SK-N-SH (cell line): ENCODE measurements at regions not wholly inside any gene's neighbourhood (a gene's known extent, or its start where the extent isn't known, plus 50 kb on each side); places are given as distances from the start of the nearest gene placed in this dataset.
"Not testable (repeated sequence)": the region's sequence is repeated elsewhere in the genome, so short reads cannot be mapped to it uniquely, and the experiment has no call there.

Experiments used
- CTCF ChIA-PET: fragments of 300-600, 350-600 bp; formaldehyde crosslinking; extraction: SDS; loops from one replicate; lab custom pipeline; 2021; lab: Yijun Ruan, JAX
- POLR2A ChIA-PET: fragments of 350-600 bp; sonication (Branson Sonifier 250); formaldehyde crosslinking; extraction: SDS; loops from one replicate; lab custom pipeline; 2020; ENCODE audit warnings: antibody characterized with exemption, inconsistent platforms; lab: Yijun Ruan, JAX
- DNase-seq: peaks from one replicate; pipeline ENCODE4 v3.0.0; 2012
- H2AFZ ChIP-seq: fragments of 200-600 bp; sonication (generic); 2 replicates; pipeline ENCODE4 v1.8.1; 2016; ENCODE audit warnings: antibody characterized with exemption, mild to moderate bottlenecking, low read depth
- H3F3A ChIP-seq: fragments of 200-600 bp; sonication (generic); replicated peaks from 2 replicates; pipeline ENCODE3; 2016; ENCODE audit warnings: antibody characterized with exemption, mild to moderate bottlenecking; ENCODE audit not compliant: insufficient read depth
- H3K27ac ChIP-seq, 2 experiments: fragments of 200-500 bp in 1 of 2; fragments of 200-600 bp in 1 of 2; sonication (Bioruptor generic) in 1 of 2; sonication (generic), shearing (Covaris generic) in 1 of 2; 2 replicates each; pipeline versions ENCODE4 v1.5.1 to v1.6.1; 2014 to 2016; ENCODE audit warnings: low read depth in 2 of 2, inconsistent platforms in 1 of 2, low read length in 1 of 2, mild to moderate bottlenecking in 1 of 2, mixed read lengths in 1 of 2
- H3K27me3 ChIP-seq: fragments of 200-600 bp; sonication (generic), shearing (Covaris generic); 2 replicates; pipeline ENCODE4 v1.6.1; 2016; ENCODE audit warnings: mixed run types; ENCODE audit not compliant: insufficient read depth
- H3K36me3 ChIP-seq, 2 experiments: fragments of 200-500 bp in 1 of 2; fragments of 200-600 bp in 1 of 2; sonication (Bioruptor generic) in 1 of 2; sonication (generic) in 1 of 2; replicated peaks in 1 of 2; 2 replicates each; pipeline versions ENCODE3 to v1.5.1; 2014 to 2016; ENCODE audit warnings: low read length in 1 of 2, mild to moderate bottlenecking in 1 of 2; ENCODE audit not compliant: insufficient read depth in 2 of 2, control insufficient read depth in 1 of 2
- H3K4me1 ChIP-seq, 2 experiments: fragments of 200-500 bp in 1 of 2; fragments of 200-600 bp in 1 of 2; sonication (Bioruptor generic) in 1 of 2; sonication (generic), shearing (Covaris generic) in 1 of 2; 2 replicates each; pipeline versions ENCODE4 v1.5.1 to v1.6.1; 2014 to 2016; ENCODE audit warnings: low read depth in 1 of 2, low read length in 1 of 2, mixed run types in 1 of 2; ENCODE audit not compliant: insufficient read depth in 2 of 2, control insufficient read depth in 1 of 2
- H3K4me2 ChIP-seq: fragments of 200-600 bp; sonication (generic), shearing (Covaris generic); 2 replicates; pipeline ENCODE4 v1.6.1; 2017; ENCODE audit warnings: mixed run types
- H3K4me3 ChIP-seq, 2 experiments: fragments of 200-500 bp in 1 of 2; fragments of 200-600 bp in 1 of 2; sonication (Bioruptor generic) in 1 of 2; sonication (generic), shearing (Covaris generic) in 1 of 2; 2 replicates each; pipeline versions ENCODE4 v1.5.1 to v1.8.1; 2014 to 2016; ENCODE audit warnings: low read depth in 2 of 2, inconsistent platforms in 1 of 2, low read length in 1 of 2, mild to moderate bottlenecking in 1 of 2, mixed read lengths in 1 of 2, moderate library complexity in 1 of 2
- H3K79me2 ChIP-seq: fragments of 200-600 bp; sonication (generic); 2 replicates; pipeline ENCODE4 v1.8.1; 2017; ENCODE audit warnings: mild to moderate bottlenecking; ENCODE audit not compliant: insufficient read depth
- H3K9ac ChIP-seq: fragments of 200-600 bp; sonication (generic); 2 replicates; pipeline ENCODE4 v1.6.1; 2017; ENCODE audit warnings: mixed run types
- H3K9me2 ChIP-seq: fragments of 200-600 bp; sonication (generic); 2 replicates; pipeline ENCODE4 v1.6.1; 2017; ENCODE audit warnings: mixed run types
- H3K9me3 ChIP-seq: fragments of 200-600 bp; sonication (generic); 2 replicates; pipeline ENCODE4 v1.6.1; 2017; ENCODE audit warnings: mixed run types, mild to moderate bottlenecking, moderate library complexity
- H4K20me1 ChIP-seq: fragments of 200-600 bp; sonication (generic); 2 replicates; pipeline ENCODE4 v1.6.1; 2017; ENCODE audit warnings: mild to moderate bottlenecking, mixed run types; ENCODE audit not compliant: insufficient read depth
- ELF1 ChIP-seq: IDR thresholded peaks from 2 replicates; pipeline ENCODE4 v1.4.0; 2012
- GABPA ChIP-seq: IDR thresholded peaks from 2 replicates; pipeline ENCODE4 v1.4.0; 2012; ENCODE audit warnings: low read depth, mild to moderate bottlenecking
- NRF1 ChIP-seq: IDR thresholded peaks from 2 replicates; pipeline ENCODE4 v1.6.1; 2012; ENCODE audit warnings: low read depth, mild to moderate bottlenecking, low read length
- RCOR1 ChIP-seq: fragments of 150-350 bp; IDR thresholded peaks from 2 replicates; pipeline ENCODE4 v1.6.1; 2017; ENCODE audit warnings: antibody characterized with exemption, low read length
- TEAD4 ChIP-seq: IDR thresholded peaks from 2 replicates; pipeline ENCODE4 v1.4.0; 2012; ENCODE audit warnings: mild to moderate bottlenecking, borderline replicate concordance; ENCODE audit not compliant: insufficient read depth
- WGBS: methylation state at CpG from one replicate; pipeline ENCODE4 v1.1.6; 2017; ENCODE audit warnings: low lambda C conversion rate; 5-methylcytosine and 5-hydroxymethylcytosine counted together
- TF ChIP-seq, protein P1 (sequence below): IDR thresholded peaks from 2 replicates; pipeline ENCODE4 v1.4.0; 2012; ENCODE audit warnings: low read depth, borderline replicate concordance

DNA sequence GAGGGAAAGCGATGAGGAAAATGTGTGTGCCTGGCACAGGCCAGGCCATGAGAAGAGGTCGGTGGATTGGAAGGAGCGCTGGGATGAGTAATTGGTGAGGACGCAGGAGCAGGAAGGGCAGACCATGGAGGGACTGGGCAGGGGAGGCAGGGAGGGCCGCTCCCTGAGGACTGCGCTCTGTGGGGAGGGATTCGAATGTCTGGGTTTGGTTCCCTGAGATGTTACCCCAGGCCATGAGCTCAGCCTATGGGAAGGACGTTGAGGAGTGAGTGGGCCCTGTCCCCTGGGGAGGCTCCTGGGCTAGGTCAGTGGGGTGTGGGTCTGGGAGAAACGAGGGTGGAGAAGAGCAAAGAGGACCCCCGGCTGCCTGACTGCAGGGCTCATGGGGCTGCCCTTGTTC lies 415.2 kb upstream of the NPAP1 start:
- H3K9ac ChIP-seq = not testable (repeated sequence)

DNA sequence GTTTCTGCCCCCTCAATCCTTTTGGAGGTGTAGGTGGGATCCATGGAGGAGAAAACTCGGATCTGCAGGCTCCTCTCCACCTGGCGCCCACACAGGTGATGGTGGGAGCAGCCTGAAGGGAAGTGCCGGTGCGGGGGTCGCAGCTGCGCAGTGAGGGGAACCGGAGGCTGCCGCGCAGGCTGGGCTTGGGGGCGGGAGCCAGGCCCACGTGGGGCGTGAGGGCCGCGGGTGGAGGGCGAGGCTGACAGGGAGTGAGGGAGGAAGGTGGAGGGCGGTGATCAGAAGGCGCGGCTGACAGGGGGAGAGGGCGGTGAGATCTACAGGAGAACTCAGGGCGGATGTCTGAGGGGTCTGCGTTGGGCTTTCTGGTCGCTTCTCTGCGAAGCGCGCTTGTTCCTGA lies 414.7 kb upstream of the NPAP1 start:
- H3F3A ChIP-seq, DNase-seq, H3K4me3 ChIP-seq, H3K9ac ChIP-seq, H3K27me3 ChIP-seq, H3K4me2 ChIP-seq, H3K9me2 ChIP-seq, H3K36me3 ChIP-seq, H3K9me3 ChIP-seq, CTCF ChIA-PET, H3K27ac ChIP-seq, H2AFZ ChIP-seq, H3K4me1 ChIP-seq, POLR2A ChIA-PET, H4K20me1 ChIP-seq, H3K79me2 ChIP-seq: not testable (repeated sequence)
- WGBS = 89% methylated on average over 3 of the region's 25 CpGs

More for the DNA sequence above, 415.2 kb upstream of the NPAP1 start:
- H3K27me3 ChIP-seq, H4K20me1 ChIP-seq, H3K4me1 ChIP-seq, H3K9me2 ChIP-seq, H3K4me3 ChIP-seq, H3K36me3 ChIP-seq, H3K79me2 ChIP-seq, CTCF ChIA-PET, H2AFZ ChIP-seq, H3F3A ChIP-seq, H3K4me2 ChIP-seq, H3K9me3 ChIP-seq, POLR2A ChIA-PET, H3K27ac ChIP-seq: not testable (repeated sequence)
- WGBS = 20% methylated on average over 4 of the region's 10 CpGs
- peak; percentile 1 for DNase-seq

DNA sequence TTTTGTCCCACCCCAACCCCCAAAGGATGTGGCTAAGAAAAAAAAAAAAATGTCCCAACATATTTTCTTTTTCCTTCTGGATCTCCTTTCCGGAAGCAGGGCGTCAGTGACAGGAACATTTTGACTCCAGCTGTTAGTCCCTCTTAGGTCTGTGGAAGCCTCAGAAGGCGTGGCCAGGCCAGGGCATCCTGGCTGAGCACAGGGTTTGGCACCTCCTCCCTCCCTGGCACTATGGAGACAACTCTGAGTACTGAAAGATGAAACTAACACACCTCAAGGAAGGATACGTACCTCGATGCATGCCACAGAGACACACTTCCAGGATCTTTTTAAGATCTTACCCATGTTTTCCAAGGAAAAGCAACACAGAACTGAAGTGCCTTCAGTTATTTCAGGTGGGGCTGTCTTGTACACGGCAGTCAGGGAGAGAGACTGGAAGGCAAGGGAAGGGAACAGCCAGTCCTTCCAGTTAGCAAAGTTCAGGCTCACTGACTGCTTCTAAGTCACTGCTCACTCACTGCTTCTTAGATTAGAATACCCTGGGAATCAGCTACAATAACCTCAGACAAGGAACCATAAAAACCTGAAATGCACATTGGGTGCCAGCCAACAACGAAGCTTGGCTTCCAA lies 406.9 kb upstream of the NPAP1 start:
- CTCF ChIA-PET, H3K4me3 ChIP-seq, DNase-seq, H3K79me2 ChIP-seq, H3K9ac ChIP-seq, H3K4me1 ChIP-seq, H2AFZ ChIP-seq, H3K27ac ChIP-seq, H3F3A ChIP-seq, H4K20me1 ChIP-seq, H3K9me2 ChIP-seq, H3K36me3 ChIP-seq, H3K27me3 ChIP-seq, H3K4me2 ChIP-seq, POLR2A ChIA-PET, H3K9me3 ChIP-seq: not testable (repeated sequence)
- WGBS = 19% methylated on average over 7 of the region's 7 CpGs

DNA sequence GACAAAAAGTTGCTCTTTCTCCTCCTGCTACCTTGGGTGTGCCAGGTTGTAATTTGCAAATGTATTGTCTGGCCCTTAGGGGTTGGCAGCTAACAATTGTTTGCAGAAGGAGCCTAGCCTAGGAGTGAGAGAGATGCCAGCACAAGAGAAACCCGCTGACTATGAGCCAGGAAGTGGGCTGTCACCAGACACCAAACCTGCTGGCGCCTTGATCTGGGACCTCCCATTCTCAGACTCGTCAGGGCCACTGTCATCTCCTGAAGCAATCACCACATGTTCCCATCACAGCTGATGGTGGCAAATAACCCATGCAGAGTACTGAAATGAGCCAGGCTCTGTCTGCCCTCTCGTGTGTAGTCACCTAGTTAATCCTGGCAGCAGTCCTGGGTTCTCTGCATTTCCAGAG lies 406.4 kb upstream of the NPAP1 start:
- CTCF ChIA-PET = no interaction called here
- Histone ChIP-seq H4K20me1 (no peaks in the 10 kb centered on the region), H3K27me3 (no peaks in the 10 kb centered on the region), H3K27ac (no peak overlapping the region), H3K4me3 (no peak overlapping the region), H3K9me3 (no peaks in the 10 kb centered on the region), H3F3A (no peaks in the 10 kb centered on the region), H3K4me1 (no peaks in the 10 kb centered on the region), H3K9ac (no peak overlapping the region), H3K4me2 (no peak overlapping the region), H2AFZ (no peak overlapping the region), H3K36me3 (no peaks in the 10 kb centered on the region), H3K79me2 (no peaks in the 10 kb centered on the region), H3K9me2 (no peaks in the 10 kb centered on the region)
- TF ChIP-seq ELF1 (no peak), NRF1 (no peak), RCOR1 (no peak), TEAD4 (no peak), GABPA (no peak)
- TF ChIP-seq, protein P1, sequence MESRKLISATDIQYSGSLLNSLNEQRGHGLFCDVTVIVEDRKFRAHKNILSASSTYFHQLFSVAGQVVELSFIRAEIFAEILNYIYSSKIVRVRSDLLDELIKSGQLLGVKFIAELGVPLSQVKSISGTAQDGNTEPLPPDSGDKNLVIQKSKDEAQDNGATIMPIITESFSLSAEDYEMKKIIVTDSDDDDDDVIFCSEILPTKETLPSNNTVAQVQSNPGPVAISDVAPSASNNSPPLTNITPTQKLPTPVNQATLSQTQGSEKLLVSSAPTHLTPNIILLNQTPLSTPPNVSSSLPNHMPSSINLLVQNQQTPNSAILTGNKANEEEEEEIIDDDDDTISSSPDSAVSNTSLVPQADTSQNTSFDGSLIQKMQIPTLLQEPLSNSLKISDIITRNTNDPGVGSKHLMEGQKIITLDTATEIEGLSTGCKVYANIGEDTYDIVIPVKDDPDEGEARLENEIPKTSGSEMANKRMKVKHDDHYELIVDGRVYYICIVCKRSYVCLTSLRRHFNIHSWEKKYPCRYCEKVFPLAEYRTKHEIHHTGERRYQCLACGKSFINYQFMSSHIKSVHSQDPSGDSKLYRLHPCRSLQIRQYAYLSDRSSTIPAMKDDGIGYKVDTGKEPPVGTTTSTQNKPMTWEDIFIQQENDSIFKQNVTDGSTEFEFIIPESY = no peak
- 0% methylated on average over 2 of the region's 4 CpGs for WGBS
- DNase-seq = no peak
- POLR2A ChIA-PET = no interaction called here
